HFF-Myc (cell line): ENCODE measurements at regions not wholly inside any gene's neighbourhood (a gene's known extent, or its start where the extent isn't known, plus 50 kb on each side); places are given as distances from the start of the nearest gene placed in this dataset.
"Not testable (repeated sequence)": the region's sequence is repeated elsewhere in the genome, so short reads cannot be mapped to it uniquely, and the experiment has no call there.

Source experiments
- DNase-seq: peaks from one replicate; pipeline ENCODE4 v3.0.0-alpha.2; 2011; ENCODE audit warnings: low read depth; ENCODE audit errors: extremely low read depth
- H3K4me3 ChIP-seq: replicated peaks from 2 replicates; pipeline ENCODE4 v1.5.1; 2011; ENCODE audit warnings: low read depth, mild to moderate bottlenecking, control low read depth, low read length
- CTCF ChIP-seq: IDR thresholded peaks from 2 replicates; pipeline ENCODE4 v1.5.1; 2012; ENCODE audit warnings: mild to moderate bottlenecking, low read depth, low read length, control low read depth; ENCODE audit errors: missing control alignments

- DNase-seq, result no peak
- no peak for TF ChIP-seq CTCF
- no peak overlapping the region for H3K4me3 ChIP-seq
Measured at GRCh38 chr2:166643980-166644379, 149.9 kb upstream of the SCN7A start.

- not testable (repeated sequence) for DNase-seq, H3K4me3 ChIP-seq
Measured at GRCh38 chr2:166641516-166641915, 147.5 kb upstream of the SCN7A start.

GRCh38 chr2:166637051-166637450 is 143.0 kb upstream of the SCN7A start:
- no peak for DNase-seq
- H3K4me3 ChIP-seq, result no peak overlapping the region
- TF ChIP-seq CTCF, result no peak

- no peak overlapping the region for H3K4me3 ChIP-seq
- no peak for TF ChIP-seq CTCF
- DNase-seq, result no peak
Measured at GRCh38 chr2:166634706-166635105, 140.7 kb upstream of the SCN7A start.

- TF ChIP-seq CTCF, result no peak
- H3K4me3 ChIP-seq, result no peak overlapping the region
- DNase-seq, result peak; percentile 74
Measured at GRCh38 chr2:166632616-166633015, 138.6 kb upstream of the SCN7A start.

GRCh38 chr2:166628478-166629136 is 134.6 kb upstream of the SCN7A start:
- DNase-seq, result no peak
- no peak for TF ChIP-seq CTCF
- H3K4me3 ChIP-seq, result no peak overlapping the region

GRCh38 chr2:166627893-166628292 is 133.8 kb upstream of the SCN7A start:
- no peak overlapping the region for H3K4me3 ChIP-seq
- DNase-seq, result no peak
- TF ChIP-seq CTCF, result no peak
